NOMO-1 treated with dmso at 0.1 percent for 144 hours (cell line): ENCODE measurements at regions not wholly inside any gene's neighbourhood (a gene's known extent, or its start where the extent isn't known, plus 50 kb on each side); places are given as distances from the start of the nearest gene placed in this dataset.
A peak's percentile ranks its signal among the peaks of the same experiment; 100 is the strongest.

ENCODE experiments used
- DNase-seq: peaks from one replicate; lab custom pipeline; 2025; ENCODE audit not compliant: unreplicated experiment; lab: John Stamatoyannopoulos, UW

DNA sequence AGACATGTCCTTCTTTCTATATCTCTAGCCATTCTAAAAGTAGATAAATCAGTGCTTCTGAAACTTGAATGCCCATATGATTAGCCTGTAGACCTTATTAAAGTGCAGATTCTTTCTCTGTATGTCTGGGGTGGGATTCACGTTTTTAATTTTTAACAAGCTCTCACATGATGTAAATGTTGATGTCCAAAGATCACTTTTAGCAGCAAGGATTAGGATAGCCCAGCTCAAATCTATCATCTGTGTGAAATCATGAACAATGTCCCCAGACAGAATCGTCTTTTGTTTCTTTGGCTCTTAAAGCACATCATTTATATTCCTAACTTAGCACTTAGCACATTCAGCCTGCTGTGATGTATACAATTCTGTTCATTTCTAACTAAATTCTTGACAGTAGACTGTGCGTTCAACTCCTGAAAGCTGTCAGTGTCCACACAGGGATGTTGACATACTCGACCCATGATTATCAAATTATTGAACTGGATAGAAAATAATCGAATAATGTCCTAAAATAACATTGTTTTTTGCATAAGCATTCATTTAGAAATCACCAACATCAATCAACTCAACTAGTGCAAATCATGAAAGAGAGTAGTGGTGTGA lies 102.1 kb upstream of the MLIP start:
- DNase-seq, result no peak

DNA sequence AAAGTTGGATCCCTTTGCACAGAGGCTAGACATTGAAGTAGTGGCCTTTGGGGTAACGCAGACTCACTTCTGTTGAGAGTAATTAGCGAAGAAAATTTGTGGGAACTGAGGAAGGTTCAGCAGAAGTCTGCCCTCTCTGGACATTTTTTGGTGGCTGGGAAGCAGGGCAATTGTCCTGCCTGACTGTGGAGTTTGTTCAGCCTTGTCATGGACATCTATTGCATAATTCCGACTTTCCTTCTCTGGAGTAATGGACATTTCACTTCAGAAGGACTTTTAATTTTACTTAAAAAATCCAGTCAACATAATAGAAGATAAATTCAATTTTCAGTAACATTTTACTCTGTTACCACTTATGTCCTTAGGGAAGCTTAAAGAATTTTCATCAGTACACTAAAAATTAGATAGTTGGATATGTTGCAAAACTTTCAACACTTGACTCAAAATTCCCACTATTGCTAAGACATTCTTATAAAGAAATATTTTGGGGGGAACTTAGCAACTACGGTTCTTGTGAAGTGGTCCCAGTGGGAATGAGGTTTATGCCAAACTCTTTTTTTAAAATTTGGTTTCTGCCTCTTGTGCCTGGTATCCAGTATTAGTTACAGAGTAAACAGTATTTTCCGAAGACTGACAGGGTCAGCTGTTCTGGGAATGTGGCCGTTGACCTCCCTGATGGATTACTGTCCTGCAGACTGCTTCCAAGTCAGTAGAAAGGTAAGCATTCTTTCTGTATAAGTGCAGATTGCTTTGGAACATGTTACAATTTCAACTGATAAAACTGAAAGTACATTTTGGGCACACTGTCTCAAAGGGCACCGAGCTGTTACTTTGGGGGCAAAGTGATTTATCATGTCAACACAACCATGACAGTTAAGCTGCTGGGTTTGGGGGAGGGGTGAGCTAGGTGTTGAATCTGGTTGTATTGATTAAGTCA lies 100.6 kb upstream of the MLIP start:
- no peak for DNase-seq

DNA sequence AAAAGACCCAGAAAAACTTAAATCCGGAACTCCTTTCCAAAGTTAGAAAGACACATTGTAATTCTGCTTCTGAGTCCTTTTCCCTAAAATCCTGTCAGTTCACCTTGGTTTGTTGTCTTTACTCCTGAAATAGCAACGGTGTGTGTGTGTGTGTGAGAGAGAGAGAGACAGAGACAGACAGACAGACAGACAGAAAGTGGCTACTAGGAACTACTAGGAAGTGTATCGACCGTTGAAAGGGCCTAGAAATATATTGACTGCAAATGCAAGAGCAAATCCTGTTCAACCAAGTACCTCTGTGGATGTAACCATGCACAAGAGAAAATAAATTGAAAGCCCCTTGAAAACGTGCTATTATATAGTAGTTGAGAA lies 100.0 kb upstream of the MLIP start:
- no peak for DNase-seq

DNA sequence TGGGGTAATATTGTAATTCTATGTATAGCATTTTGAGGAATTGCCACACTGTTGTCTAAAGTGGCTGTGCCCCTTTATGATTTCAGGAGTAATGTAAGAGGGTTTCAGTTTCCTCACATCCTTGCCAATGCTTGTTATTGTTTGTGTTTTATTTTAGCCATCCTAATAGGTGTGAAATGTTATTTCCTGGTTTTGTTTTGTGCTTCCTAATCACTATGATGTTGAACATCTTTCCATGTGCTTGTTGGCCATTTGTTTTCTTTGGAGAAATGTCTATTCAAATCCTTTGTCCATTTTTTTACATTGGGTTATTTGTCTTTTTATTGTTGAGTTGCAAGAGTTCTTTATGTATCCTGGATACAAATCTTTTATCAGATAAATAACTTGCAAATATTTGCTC lies 97.3 kb upstream of the MLIP start:
- DNase-seq, result no peak

- no peak for DNase-seq
Observed at GRCh38 chr6:54014440-54014839, 96.8 kb upstream of the MLIP start.

DNA sequence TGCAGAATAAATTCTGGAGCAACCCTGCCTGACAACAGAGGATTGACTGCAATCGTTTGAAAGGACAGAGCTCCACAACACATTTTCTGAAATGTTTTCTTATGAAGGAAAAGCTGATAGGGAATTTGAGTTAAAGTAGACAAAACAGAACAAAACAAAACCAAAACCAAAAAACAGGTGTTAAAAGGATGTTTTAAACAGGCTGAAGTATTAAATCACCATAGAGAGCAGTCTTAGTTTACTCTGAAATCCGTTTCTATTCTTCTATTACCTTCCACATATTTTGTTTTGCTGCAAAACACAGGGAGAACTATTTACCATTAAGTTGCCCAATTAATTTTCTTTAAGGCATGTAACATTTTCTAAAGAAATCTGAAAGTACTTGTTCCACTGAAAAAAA lies 93.4 kb upstream of the MLIP start:
- DNase-seq, result no peak

GRCh38 chr6:54018722-54019121 lies 92.5 kb upstream of the MLIP start:
- no peak for DNase-seq

GRCh38 chr6:54019860-54020259 lies 91.4 kb upstream of the MLIP start:
- no peak for DNase-seq

DNA sequence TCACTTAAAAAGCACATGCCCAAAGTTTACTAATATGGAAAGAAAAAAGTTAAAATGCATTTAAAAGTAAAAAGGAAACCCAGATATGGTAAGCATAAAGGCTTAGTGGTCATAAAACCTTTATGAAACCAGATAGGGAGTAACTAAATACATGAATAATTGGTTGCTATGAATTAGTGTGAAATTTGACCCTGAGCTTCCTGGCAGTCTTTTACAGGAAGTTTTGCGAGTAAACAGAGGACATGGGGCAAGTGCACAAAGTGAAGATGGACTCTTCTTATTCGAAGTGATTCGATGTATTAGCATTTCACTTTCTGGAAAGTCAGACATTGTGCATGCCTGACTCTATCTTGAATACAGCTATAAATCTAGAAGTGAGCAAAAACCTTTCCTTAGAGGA lies 90.9 kb upstream of the MLIP start:
- DNase-seq, result no peak

DNA sequence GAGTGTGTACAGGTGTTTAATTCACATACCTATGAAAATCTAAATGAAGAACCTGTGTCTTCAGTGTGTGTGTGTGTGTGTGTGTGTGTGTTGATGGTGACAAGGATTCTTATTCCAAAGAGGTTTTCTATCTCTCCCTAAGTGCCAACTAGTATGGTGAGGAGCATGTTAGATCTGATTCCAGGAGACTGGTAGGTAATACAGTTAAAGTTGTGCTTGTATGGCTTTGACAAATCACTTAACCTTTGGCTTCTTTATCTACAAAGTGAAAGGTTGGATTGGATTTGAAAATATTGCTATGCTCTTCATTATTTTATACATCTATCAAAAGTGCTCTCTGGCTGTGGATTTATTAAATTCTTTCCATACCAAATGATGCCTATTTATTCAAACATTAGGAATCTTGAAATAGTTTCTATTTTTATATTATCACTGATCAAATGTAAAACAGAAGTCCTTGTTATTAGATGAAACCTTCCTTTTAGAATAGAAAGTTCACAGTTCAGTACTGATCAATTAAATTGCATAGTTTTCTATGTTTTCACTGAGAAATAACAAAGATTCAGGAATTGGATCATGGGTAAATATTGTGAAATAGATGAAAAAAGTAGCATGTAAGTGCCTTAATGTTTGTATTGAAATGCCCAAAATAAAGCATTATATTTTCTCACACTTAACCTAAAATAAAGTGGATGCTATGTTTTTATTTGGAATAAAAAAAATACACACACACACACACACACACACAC lies 84.4 kb upstream of the MLIP start:
- DNase-seq, result no peak

DNA sequence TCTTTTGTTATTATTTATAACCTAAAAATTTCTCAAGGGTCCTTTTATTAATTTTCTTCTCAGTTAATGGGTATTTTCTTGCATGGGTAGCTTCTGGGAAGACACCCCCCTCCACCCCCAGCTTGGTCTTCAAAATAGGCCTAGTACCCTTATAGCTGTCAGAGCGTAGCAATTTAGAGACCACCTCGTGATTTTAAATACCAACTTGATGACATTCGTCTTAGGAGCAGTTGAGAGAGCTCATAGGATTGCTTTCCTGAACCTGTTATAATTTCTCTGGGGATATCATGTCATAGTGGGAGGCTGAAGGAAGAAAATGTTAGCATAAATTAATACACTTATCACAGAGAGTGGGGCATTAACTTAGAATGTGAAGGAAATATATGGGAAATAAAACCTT lies 83.1 kb upstream of the MLIP start:
- no peak for DNase-seq

DNA sequence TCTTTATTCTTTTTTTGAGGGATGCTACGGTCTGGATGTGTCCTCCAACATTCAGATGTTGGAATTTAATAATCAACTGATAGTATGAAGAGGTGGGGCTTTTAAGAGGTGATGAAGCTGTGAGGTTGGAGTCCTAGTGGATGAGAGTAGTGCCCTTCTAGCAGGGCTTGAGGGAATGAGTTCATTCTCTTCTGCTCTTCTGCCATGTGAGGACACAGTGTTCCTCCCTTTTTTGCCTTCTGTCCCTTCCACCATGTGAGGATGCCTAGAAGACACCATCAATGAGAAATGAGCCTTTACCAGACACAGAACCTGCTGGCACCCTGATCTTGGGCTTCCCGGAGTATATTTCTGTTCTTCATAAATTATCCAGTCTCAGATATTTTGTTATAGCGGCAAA lies 82.1 kb upstream of the MLIP start:
- no peak for DNase-seq

DNA sequence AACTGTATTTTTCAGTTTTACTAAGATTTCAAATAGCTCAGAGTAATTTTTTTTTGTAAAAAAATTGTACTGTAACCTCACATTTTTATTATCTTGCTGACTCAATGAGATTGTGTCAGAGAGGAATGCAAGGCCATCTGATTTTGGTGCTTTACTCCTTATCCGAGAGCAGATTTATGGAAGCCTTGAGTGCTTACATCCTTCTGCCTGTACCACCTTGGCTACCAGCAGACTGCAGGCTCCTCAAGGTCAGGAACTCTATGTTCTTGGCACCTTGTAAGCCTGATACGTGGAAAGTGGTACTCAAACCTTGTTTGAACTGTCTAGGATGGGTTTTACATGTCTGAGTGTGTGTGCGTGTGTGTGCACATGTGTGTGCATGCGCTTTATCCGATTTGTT lies 80.1 kb upstream of the MLIP start:
- DNase-seq, result no peak

DNA sequence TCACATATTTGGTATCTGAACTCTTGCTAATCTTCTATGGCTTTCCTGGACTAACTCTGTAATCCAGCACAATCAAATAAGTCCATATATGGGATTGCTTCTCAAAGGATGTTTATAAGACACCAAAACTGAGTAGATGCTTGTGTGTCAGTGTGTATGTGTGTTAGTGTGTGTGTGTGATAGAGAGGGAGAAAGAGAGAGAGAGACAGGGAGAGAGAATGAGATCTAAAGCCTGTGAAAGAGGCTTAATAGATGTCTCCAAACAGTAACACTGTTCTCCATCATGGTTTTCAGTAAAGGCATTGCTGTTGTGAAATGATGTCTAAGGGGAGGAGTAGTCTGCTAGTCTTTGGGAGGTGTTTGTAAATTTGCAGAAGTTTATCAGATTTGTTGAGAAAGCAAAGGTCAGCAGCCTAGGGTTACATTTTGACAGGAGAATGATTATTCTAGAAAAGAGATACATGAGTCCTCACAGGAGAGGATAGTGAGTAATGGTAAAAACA lies 73.9 kb upstream of the MLIP start:
- no peak for DNase-seq

DNA sequence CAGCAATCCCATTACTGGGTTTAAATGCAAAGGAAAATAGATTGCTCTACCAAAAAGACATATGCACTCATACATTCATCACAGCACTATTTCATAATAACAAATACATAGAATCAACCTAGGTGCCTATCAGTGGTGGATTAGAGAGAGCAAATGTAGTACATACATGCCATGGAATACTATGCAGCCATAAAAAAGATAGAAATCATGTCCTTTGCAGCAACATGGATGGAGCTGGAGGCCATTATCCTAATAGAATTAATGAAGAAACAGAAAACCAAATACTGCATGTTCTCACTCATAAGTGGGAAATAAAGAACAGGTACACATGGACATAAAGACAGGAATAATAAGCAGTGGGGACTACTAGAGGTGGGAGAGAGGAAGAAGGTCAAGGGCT lies 70.7 kb upstream of the MLIP start:
- no peak for DNase-seq

- no peak for DNase-seq
Observed at GRCh38 chr6:54041239-54041638, 70.0 kb upstream of the MLIP start.

DNA sequence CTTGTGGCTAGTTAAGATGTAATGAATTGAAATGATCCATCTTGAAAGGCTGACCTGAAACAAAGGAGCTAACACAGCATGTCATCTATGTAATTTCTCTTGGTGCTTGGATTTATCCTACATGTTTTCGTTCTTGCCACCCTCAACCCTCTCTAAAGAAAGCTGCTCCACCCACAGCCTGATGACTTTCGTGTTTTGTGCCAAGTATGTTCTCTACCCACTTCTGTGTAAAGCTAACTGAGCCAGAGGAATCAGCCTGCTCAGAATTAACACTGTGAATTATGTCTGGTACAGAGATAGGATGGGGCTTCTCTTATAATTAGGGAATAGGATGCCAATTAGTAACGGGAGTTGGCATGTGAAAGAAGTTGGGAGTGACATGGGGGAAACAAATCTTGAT lies 67.9 kb upstream of the MLIP start:
- DNase-seq, result no peak

GRCh38 chr6:54044059-54044458 lies 67.2 kb upstream of the MLIP start:
- no peak for DNase-seq

DNA sequence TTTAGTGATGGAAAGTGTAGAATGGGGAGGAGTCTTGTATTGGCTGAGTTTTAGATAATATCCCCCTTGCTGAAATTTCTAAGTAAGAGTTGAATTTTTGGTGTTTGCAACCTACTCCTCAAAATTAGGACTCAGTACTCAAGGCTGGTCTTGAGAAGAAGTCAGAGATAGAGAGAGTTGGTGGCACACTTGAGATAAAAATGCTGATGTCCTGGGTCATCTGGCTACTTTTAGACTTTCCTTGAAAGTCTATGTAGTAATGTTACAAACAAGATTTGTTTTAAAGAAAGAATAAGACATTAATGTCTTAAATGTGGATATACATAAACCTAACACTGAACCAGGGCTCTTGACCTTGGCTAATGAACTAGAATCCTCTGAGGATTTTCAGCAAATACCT lies 62.5 kb upstream of the MLIP start:
- no peak for DNase-seq

- DNase-seq, result no peak
Observed at GRCh38 chr6:54050750-54051149, 60.5 kb upstream of the MLIP start.

DNA sequence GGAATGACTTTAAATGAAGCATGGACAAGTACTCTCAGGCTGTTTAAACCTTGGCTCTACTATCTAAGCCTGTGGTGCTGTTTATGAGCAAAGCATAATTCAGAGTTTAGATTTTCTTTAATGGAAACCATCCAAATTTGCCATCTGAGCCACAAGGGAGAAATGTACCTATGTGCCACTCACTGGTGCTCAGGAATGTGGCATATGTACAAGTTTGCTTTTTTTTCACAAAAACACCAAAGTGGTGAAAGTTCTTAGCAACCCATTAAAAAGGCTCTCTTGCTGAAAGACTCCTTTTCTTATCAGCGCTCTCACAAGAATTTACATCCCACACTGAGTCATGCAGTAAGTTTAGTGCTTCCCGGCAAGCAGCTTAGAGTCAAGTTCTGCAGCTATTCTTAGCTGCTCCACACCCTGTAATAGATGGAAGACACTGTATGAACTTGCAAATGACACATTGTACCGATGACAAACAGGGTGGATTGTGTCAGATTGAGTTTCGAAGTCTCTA lies 57.3 kb upstream of the MLIP start:
- DNase-seq, result peak; percentile 24

- no peak for DNase-seq
Observed at GRCh38 chr6:54056105-54056504, 55.1 kb upstream of the MLIP start.
